Heart right ventricle (tissue), 16 donors: ENCODE measurements at regions not wholly inside any gene's neighbourhood (a gene's known extent, or its start where the extent isn't known, plus 50 kb on each side); places are given as distances from the start of the nearest gene placed in this dataset.

Experiments used
- ATAC-seq, 8 donors: fragments of 200-7000 bp; cut with Tn5 transposase; one replicate each; pipeline ENCODE4 v1.9.1; 2020; ENCODE audit warnings: mild to moderate bottlenecking in 8 of 8, moderate library complexity in 8 of 8, moderate number of reproducible peaks in 1 of 8
- DNase-seq, 2 donors: peaks; one replicate each; pipeline ENCODE4 v3.0.0-alpha.2; 2020
- H3K27ac ChIP-seq, 10 donors: fragments of 200-600 bp; sonication (generic) in 2 of 10; one replicate each; pipeline versions ENCODE4 v1.5.0 to v1.8.0; 2020 to 2022; ENCODE audit warnings: mild to moderate bottlenecking in 3 of 10
- H3K27me3 ChIP-seq, 7 donors: fragments of 200-600 bp; one replicate each; pipeline ENCODE4 v1.8.0; 2021 to 2022; ENCODE audit warnings: mild to moderate bottlenecking in 2 of 7
- H3K36me3 ChIP-seq, 9 donors: fragments of 200-600 bp; sonication (generic) in 1 of 9; one replicate each; pipeline versions ENCODE4 v1.5.0 to v1.8.0; 2020 to 2022; ENCODE audit warnings: mild to moderate bottlenecking in 2 of 9
- H3K4me1 ChIP-seq, 9 donors: fragments of 200-600 bp; sonication (generic) in 1 of 9; one replicate each; pipeline versions ENCODE4 v1.5.0 to v1.8.0; 2020 to 2022; ENCODE audit warnings: mild to moderate bottlenecking in 4 of 9
- H3K4me3 ChIP-seq, 10 donors: fragments of 200-600 bp; sonication (generic) in 2 of 10; one replicate each; pipeline versions ENCODE4 v1.5.0 to v1.8.0; 2020 to 2022; ENCODE audit warnings: mild to moderate bottlenecking in 7 of 10, moderate library complexity in 2 of 10
- H3K9me3 ChIP-seq, 11 donors: fragments of 200-600 bp in 10 of 11; sonication (generic) in 2 of 11; one replicate each; pipeline versions ENCODE4 v1.5.0 to v1.8.0; 2013 to 2022; ENCODE audit warnings: mild to moderate bottlenecking in 2 of 11, control low read depth in 1 of 11, moderate library complexity in 1 of 11
- CTCF ChIP-seq, 9 donors: fragments of 200-600 bp; sonication (generic) in 2 of 9; IDR thresholded peaks; one replicate each; pipeline versions ENCODE4 v1.5.0 to v1.8.0; 2021 to 2022; ENCODE audit warnings: antibody characterized with exemption in 9 of 9, mild to moderate bottlenecking in 5 of 9, moderate library complexity in 1 of 9
- WGBS, 2 donors: extraction: QIAGEN DNeasy Blood & Tissue Kit; methylation state at CpG; one replicate each; pipeline ENCODE4 v1.1.7; 2013; ENCODE audit warnings: inconsistent platforms in 1 of 2; 5-methylcytosine and 5-hydroxymethylcytosine counted together
- intact Hi-C, 10 donors: fragments of 100-400 bp; cut with DNase I; formaldehyde crosslinking; loops; one replicate each; pipeline versions ENCODE4 v1.11.1 to v1.14.2; 2022
- donor health status: Arrhythmogenic right ventricular cardiomyopathy.
- donor health status: ischemic (EF 13 %, LVEDD 7.1; RV severe dilation, severe dysfunction).
- donor health status: healthy with polysubstance abuse.
- donor health status: DM: no; HTN: yes; CAD: no.
- donor health status: DM: no; HTN: no; CAD: no.
- donor health status: ischemic (EF 25% LVEDD 6.9; RV normal size, moderate dysfunction).
- donor health status: ischemic (EF 25% LVEDD 5.7; RV mildly dilated, moderate dysfunction).
- donor health status: healthy.
- donor health status: DM: yes; HTN: yes; CAD: no.
- donor health status: Ischemic cardiomyopathy.
- donor health status: ischemic (EF 35%, LVEDD 5.7; RV mildly dilated, moderate dysfunction).
- donor health status: nonischemic (EF 11% LVEDD 7.7; RV severe dilation, severe dysfunction).
- donor health status: DM: yes; HTN: yes; CAD: no.
- donor health status: PGD.
- donor health status: ischemic (EF 29% LVEDD 5.4; RV normal size, mild dysfunction).
- donor health status: nonischemic (EF 23%, LVEDD 6.1; RV moderate dilation, normal function).

GRCh38 chr11:109851780-109852390, 241.3 kb upstream of the ZC3H12C start:
- H3K27me3 ChIP-seq: no peaks in the 10 kb centered on the region
- intact Hi-C loops: no loop called here
- DNase-seq (no peak), ATAC-seq (no peak)
- peaks cover 0 to 7% (median 0%) of the 10 kb centered on the region in 9 donors for H3K4me1 ChIP-seq
- H3K4me3 ChIP-seq: no peak overlapping the region
- WGBS, 2 donors: 43 to 64% methylated on average over 1 of the region's 1 CpG
- TF ChIP-seq CTCF (IDR thresholded peaks at IDR 0.05): no peak
- H3K9me3 ChIP-seq: no peaks in the 10 kb centered on the region
- no peak overlapping the region for H3K27ac ChIP-seq
- H3K36me3 ChIP-seq: no peaks in the 10 kb centered on the region

- ATAC-seq: no peak
- no peaks in the 10 kb centered on the region for H3K9me3 ChIP-seq
- 65 to 68% methylated on average over 5 of the region's 5 CpGs for WGBS, 2 donors
- DNase-seq: no peak
- no peak overlapping the region for H3K27ac ChIP-seq
- no peaks in the 10 kb centered on the region for H3K36me3 ChIP-seq
- H3K27me3 ChIP-seq: no peaks in the 10 kb centered on the region
- peak in 6 of 9 donors; percentile 24 to 52 (median 36) for TF ChIP-seq CTCF (IDR thresholded peaks at IDR 0.05)
- no peak overlapping the region for H3K4me3 ChIP-seq
- intact Hi-C loops: no loop called here
- H3K4me1 ChIP-seq: no peaks in the 10 kb centered on the region
Observed at GRCh38 chr11:109853156-109853776, 239.9 kb upstream of the ZC3H12C start.

GRCh38 chr11:109854731-109855130, 238.5 kb upstream of the ZC3H12C start:
- TF ChIP-seq CTCF (IDR thresholded peaks at IDR 0.05): no peak
- Histone ChIP-seq H3K4me1 (no peaks in the 10 kb centered on the region), H3K9me3 (no peaks in the 10 kb centered on the region), H3K27ac (no peak overlapping the region), H3K36me3 (no peaks in the 10 kb centered on the region), H3K4me3 (no peak overlapping the region), H3K27me3 (no peaks in the 10 kb centered on the region)
- ATAC-seq (no peak), DNase-seq (no peak)
- intact Hi-C loops: no loop called here

- no peaks in the 10 kb centered on the region for H3K4me1 ChIP-seq
- H3K27ac ChIP-seq: no peak overlapping the region
- intact Hi-C loops: no loop called here
- no peak for ATAC-seq
- no peak for DNase-seq
- no peaks in the 10 kb centered on the region for H3K36me3 ChIP-seq
- TF ChIP-seq CTCF (IDR thresholded peaks at IDR 0.05): no peak
- 81% methylated on average over 2 of the region's 2 CpGs for WGBS, 2 donors
- H3K4me3 ChIP-seq: no peak overlapping the region
- H3K9me3 ChIP-seq: no peaks in the 10 kb centered on the region
- no peaks in the 10 kb centered on the region for H3K27me3 ChIP-seq
Observed at GRCh38 chr11:109856928-109857327, 236.3 kb upstream of the ZC3H12C start.
